ENCODE measurements at regions not wholly inside any gene's neighbourhood (a gene's known extent, or its start where the extent isn't known, plus 50 kb on each side); places are given as distances from the start of the nearest gene placed in this dataset.

- TF ChIP-seq CTCF (IDR thresholded peaks at IDR 0.05) (no peak), POLR2A (IDR thresholded peaks at IDR 0.05) (no peak)
Observed at GRCh38 chr7:26617066-26617465, 247.3 kb downstream of the SKAP2 start.

All from testis (tissue), 2 donors.